ENCODE measurements at regions not wholly inside any gene's neighbourhood (a gene's known extent, or its start where the extent isn't known, plus 50 kb on each side); places are given as distances from the start of the nearest gene placed in this dataset.

GRCh38 chr12:127445581-127446139 lies 821.3 kb upstream of the TMEM132C start:
- no peak for TF ChIP-seq TAF1 (IDR thresholded peaks at IDR 0.05; ENCODE audit: low read depth)
- TF ChIP-seq POLR2AphosphoS5 (IDR thresholded peaks at IDR 0.05), result peak; percentile 93
- TF ChIP-seq, protein P1, sequence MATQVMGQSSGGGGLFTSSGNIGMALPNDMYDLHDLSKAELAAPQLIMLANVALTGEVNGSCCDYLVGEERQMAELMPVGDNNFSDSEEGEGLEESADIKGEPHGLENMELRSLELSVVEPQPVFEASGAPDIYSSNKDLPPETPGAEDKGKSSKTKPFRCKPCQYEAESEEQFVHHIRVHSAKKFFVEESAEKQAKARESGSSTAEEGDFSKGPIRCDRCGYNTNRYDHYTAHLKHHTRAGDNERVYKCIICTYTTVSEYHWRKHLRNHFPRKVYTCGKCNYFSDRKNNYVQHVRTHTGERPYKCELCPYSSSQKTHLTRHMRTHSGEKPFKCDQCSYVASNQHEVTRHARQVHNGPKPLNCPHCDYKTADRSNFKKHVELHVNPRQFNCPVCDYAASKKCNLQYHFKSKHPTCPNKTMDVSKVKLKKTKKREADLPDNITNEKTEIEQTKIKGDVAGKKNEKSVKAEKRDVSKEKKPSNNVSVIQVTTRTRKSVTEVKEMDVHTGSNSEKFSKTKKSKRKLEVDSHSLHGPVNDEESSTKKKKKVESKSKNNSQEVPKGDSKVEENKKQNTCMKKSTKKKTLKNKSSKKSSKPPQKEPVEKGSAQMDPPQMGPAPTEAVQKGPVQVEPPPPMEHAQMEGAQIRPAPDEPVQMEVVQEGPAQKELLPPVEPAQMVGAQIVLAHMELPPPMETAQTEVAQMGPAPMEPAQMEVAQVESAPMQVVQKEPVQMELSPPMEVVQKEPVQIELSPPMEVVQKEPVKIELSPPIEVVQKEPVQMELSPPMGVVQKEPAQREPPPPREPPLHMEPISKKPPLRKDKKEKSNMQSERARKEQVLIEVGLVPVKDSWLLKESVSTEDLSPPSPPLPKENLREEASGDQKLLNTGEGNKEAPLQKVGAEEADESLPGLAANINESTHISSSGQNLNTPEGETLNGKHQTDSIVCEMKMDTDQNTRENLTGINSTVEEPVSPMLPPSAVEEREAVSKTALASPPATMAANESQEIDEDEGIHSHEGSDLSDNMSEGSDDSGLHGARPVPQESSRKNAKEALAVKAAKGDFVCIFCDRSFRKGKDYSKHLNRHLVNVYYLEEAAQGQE (IDR thresholded peaks at IDR 0.05; ENCODE audit: borderline replicate concordance), result peak; percentile 62
- peak; percentile 96 for TF ChIP-seq EP300 (conservative IDR thresholded peaks at IDR 0.05; ENCODE audit: poor library complexity, severe bottlenecking)
- TF ChIP-seq RAD21 (conservative IDR thresholded peaks at IDR 0.05), result peak; percentile 19
- Histone ChIP-seq H3K9me3 (ENCODE audit: low read length) (no peaks in the 10 kb centered on the region), H3F3A (ENCODE audit: insufficient read depth, low read length, poor library complexity, severe bottlenecking) (peaks cover 6% of the 10 kb centered on the region), H4K20me1 (ENCODE audit: insufficient read depth) (no peaks in the 10 kb centered on the region), H3K9ac (ENCODE audit: low read length) (peak overlapping the region; percentile 49), H3K9me2 (ENCODE audit: insufficient read depth, low read length) (no peaks in the 10 kb centered on the region), H3K27me3 (ENCODE audit: insufficient read depth, low read depth, low read length) (no peaks in the 10 kb centered on the region), H3K79me2 (replicated peaks; ENCODE audit: insufficient read depth, low read length) (no peaks in the 10 kb centered on the region), H3K36me3 (ENCODE audit: insufficient read depth, low read length) (no peaks in the 10 kb centered on the region), H2AFZ (ENCODE audit: low read depth, low read length) (no peak overlapping the region), H3K4me2 (ENCODE audit: low read length) (no peak overlapping the region), H3K27ac (ENCODE audit: low read length) (peak overlapping the region; percentile 74), H3K4me3 (ENCODE audit: low read length) (peak overlapping the region; percentile 38)

- no peak overlapping the region for H3K4me3 ChIP-seq (ENCODE audit: low read length)
- peak overlapping the region; percentile 10 for H3K27ac ChIP-seq (ENCODE audit: low read length)
- no peak overlapping the region for H3K9ac ChIP-seq (ENCODE audit: low read length)
- TF ChIP-seq EP300 (conservative IDR thresholded peaks at IDR 0.05; ENCODE audit: poor library complexity, severe bottlenecking) (peak; percentile 29), POLR2AphosphoS5 (IDR thresholded peaks at IDR 0.05) (peak; percentile 44), CTCF (IDR thresholded peaks at IDR 0.05; ENCODE audit: poor library complexity, severe bottlenecking) (no peak)
- H3F3A ChIP-seq (ENCODE audit: insufficient read depth, low read length, poor library complexity, severe bottlenecking), result peaks cover 6% of the 10 kb centered on the region
- no peaks in the 10 kb centered on the region for H3K9me3 ChIP-seq (ENCODE audit: low read length)
- H3K27me3 ChIP-seq (ENCODE audit: insufficient read depth, low read depth, low read length), result no peaks in the 10 kb centered on the region
- H2AFZ ChIP-seq (ENCODE audit: low read depth, low read length), result no peak overlapping the region
- no peaks in the 10 kb centered on the region for H3K9me2 ChIP-seq (ENCODE audit: insufficient read depth, low read length)
- H3K36me3 ChIP-seq (ENCODE audit: insufficient read depth, low read length), result no peaks in the 10 kb centered on the region
- H3K4me2 ChIP-seq (ENCODE audit: low read length), result no peak overlapping the region
- H3K79me2 ChIP-seq (replicated peaks; ENCODE audit: insufficient read depth, low read length), result no peaks in the 10 kb centered on the region
- H4K20me1 ChIP-seq (ENCODE audit: insufficient read depth), result no peaks in the 10 kb centered on the region
These were observed 818.1 kb upstream of the TMEM132C start for GRCh38 chr12:127448906-127449305.

GRCh38 chr12:127450826-127451225 lies 816.1 kb upstream of the TMEM132C start:
- Histone ChIP-seq H2AFZ (ENCODE audit: low read depth, low read length) (no peak overlapping the region), H3K9me2 (ENCODE audit: insufficient read depth, low read length) (no peaks in the 10 kb centered on the region), H3K27me3 (ENCODE audit: insufficient read depth, low read depth, low read length) (peaks cover 18% of the 10 kb centered on the region), H3F3A (ENCODE audit: insufficient read depth, low read length, poor library complexity, severe bottlenecking) (no peaks in the 10 kb centered on the region), H3K36me3 (ENCODE audit: insufficient read depth, low read length) (no peaks in the 10 kb centered on the region), H3K27ac (ENCODE audit: low read length) (no peak overlapping the region), H3K4me2 (ENCODE audit: low read length) (no peak overlapping the region), H3K4me3 (ENCODE audit: low read length) (no peak overlapping the region), H3K9me3 (ENCODE audit: low read length) (no peaks in the 10 kb centered on the region), H4K20me1 (ENCODE audit: insufficient read depth) (no peaks in the 10 kb centered on the region), H3K79me2 (replicated peaks; ENCODE audit: insufficient read depth, low read length) (no peaks in the 10 kb centered on the region), H3K9ac (ENCODE audit: low read length) (no peak overlapping the region)
- peak; percentile 37 for TF ChIP-seq CTCF (IDR thresholded peaks at IDR 0.05; ENCODE audit: poor library complexity, severe bottlenecking)
- no peak for TF ChIP-seq EZH2 (IDR thresholded peaks at IDR 0.05; ENCODE audit: borderline replicate concordance, insufficient read depth, low read length, poor library complexity, severe bottlenecking)
- TF ChIP-seq RAD21 (conservative IDR thresholded peaks at IDR 0.05), result peak; percentile 16
